ENCODE measurements at regions not wholly inside any gene's neighbourhood (a gene's known extent, or its start where the extent isn't known, plus 50 kb on each side); places are given as distances from the start of the nearest gene placed in this dataset.
"Not testable (repeated sequence)": the region's sequence is repeated elsewhere in the genome, so short reads cannot be mapped to it uniquely, and the experiment has no call there.

- no peak overlapping the region for H3K4me3 ChIP-seq
- no peak overlapping the region for H3K27ac ChIP-seq
Observed at GRCh38 chr9:87181670-87182069, 234.4 kb upstream of the GAS1 start.

- no peak overlapping the region for H3K4me3 ChIP-seq
Observed at GRCh38 chr9:87184956-87185642, 237.8 kb upstream of the GAS1 start.

GRCh38 chr9:87187656-87188055 is 240.3 kb upstream of the GAS1 start:
- Histone ChIP-seq H3K27ac (no peak overlapping the region), H3K4me3 (no peak overlapping the region)

More at GRCh38 chr9:87184956-87185642, 237.8 kb upstream of the GAS1 start:
- H3K27ac ChIP-seq = no peak overlapping the region

GRCh38 chr9:87189006-87189405 is 241.7 kb upstream of the GAS1 start:
- Histone ChIP-seq H3K27ac (no peak overlapping the region), H3K4me3 (no peak overlapping the region)

DNA sequence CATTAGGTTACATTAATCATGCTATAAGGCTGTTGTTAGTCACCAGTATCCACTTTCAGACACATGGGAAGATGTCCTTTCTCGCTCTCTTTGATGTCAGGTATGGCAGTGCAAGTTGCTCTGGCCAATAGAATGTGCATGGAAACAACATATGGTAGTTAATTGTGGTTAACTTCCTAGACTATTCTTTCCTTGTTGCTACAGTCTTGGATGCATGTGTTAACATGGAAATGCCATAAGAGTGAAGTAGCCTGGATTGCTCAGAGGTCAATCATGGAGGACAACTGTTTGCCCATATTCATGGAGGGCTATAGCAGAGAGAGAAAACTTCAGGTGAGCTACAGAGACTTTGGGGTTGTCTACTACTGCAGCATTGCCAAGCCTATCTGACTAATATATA is 245.8 kb upstream of the GAS1 start:
- H3K4me3 ChIP-seq = no peak overlapping the region
- H3K27ac ChIP-seq = peak overlapping the region in 4 of 21 experiments; percentile 15 to 76 (median 28)

GRCh38 chr9:87193925-87194868 is 246.9 kb upstream of the GAS1 start:
- H3K27ac ChIP-seq = peak overlapping the region in 12 of 21 experiments; percentile 2 to 76 (median 37)
- H3K4me3 ChIP-seq = no peak overlapping the region

GRCh38 chr9:87195306-87195705 is 248.0 kb upstream of the GAS1 start:
- Histone ChIP-seq H3K4me3 (no peak overlapping the region), H3K27ac (peak overlapping the region in 4 of 21 experiments; percentile 33 to 76 (median 50))

DNA sequence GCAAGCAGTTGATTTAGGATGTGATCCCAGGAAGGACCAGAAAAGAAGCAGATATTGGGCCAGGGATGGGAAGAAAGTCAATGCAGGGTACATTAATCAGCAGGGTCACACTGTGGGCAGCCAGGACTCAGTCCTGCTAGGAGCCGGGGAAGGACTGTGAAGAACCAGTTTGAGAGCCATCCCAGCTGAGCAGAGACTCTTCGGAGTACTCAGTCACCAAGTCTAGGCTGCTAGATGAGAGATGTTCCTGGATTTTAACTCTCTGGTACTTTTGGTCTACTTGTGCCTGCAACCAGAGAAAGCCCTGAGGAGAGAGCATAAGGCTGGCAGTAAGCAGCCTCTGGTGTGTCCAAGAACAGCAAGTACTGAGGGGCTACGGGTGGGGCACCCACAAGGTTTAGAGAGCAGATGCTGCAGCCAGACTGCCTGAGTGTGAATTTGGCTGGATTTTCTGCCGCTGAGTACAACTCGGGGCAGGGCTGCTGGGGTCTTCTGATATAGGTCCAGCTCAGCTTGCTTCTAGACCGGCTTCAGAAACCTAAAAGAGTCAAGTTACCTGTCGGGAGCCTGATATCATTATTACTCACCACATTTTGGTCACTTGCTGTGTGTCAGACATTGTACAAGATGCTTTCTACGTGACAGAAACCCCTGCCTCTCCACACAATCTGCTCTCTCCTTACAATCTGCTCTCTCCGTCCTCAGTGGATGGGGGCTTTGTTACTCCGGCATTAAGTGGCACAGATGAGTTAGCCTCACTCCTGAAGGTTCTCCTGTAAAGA is 250.2 kb upstream of the GAS1 start:
- H3K4me3 ChIP-seq = no peak overlapping the region
- H3K27ac ChIP-seq = peak overlapping the region in 8 of 21 experiments; percentile 1 to 64 (median 34)

- Histone ChIP-seq H3K27ac (peak overlapping the region in 9 of 21 experiments; percentile 3 to 64 (median 51)), H3K4me3 (no peak overlapping the region)
Observed at GRCh38 chr9:87198716-87199115, 251.4 kb upstream of the GAS1 start.

GRCh38 chr9:87199278-87199677 is 252.0 kb upstream of the GAS1 start:
- H3K4me3 ChIP-seq = no peak overlapping the region
- H3K27ac ChIP-seq = peak overlapping the region in 4 of 21 experiments; percentile 3 to 54 (median 38)

DNA sequence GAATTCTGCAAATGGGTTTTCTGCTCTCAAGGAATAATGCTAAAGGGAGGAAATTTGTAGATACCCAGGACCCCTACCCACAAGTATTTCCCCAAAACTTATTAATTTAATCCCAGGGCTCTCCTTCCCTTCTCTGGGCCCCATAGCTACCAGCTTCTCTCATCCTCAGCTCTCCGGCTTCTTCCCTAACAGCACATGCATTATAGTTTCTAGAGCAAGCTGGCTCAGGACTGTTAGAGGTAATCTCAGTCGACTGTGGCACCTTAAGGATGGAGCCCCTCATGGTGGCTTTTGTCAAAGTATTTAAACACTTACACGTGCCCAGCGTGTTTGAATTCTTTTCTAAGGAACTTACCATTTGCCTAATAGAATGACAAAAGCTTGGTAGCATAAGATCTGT is 252.5 kb upstream of the GAS1 start:
- H3K27ac ChIP-seq = peak overlapping the region in 2 of 21 experiments; percentile 26

GRCh38 chr9:87201351-87201751 is 254.0 kb upstream of the GAS1 start:
- H3K4me3 ChIP-seq = no peak overlapping the region
- peak overlapping the region in 1 of 21 experiments; percentile 30 for H3K27ac ChIP-seq

More for the DNA sequence above, 252.5 kb upstream of the GAS1 start:
- no peak overlapping the region for H3K4me3 ChIP-seq

DNA sequence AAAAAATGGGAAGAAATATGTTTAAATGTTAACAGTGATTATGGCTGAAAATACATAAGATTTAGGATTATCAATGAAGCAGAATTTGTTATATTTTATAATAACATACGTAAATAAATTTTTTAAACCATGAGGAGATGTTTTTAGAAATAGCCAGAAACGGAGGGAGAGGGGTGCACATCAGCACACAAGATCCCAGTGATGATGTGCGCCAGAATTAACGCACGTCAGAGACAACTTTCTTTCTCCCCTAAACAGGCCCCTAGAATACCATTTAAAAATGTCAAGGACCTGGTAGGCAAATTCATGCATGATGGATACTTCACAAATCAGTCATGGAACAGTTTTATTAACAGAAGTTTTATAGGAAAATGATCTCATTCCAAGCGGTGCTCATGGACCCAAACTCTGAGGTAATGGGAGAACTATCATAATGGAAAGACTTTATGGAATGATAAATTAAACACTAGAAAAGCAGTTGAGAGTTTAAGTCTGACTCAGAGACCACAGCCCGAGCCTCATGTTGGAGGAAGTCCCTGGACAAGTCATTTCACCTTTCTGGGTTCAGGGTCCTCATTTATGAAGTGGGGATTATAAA is 258.9 kb upstream of the GAS1 start:
- Histone ChIP-seq H3K4me3 (no peak overlapping the region), H3K27ac (no peak overlapping the region)

- not testable (repeated sequence) for H3K27ac ChIP-seq, H3K4me3 ChIP-seq
Observed at GRCh38 chr9:87210658-87211057, 263.4 kb upstream of the GAS1 start.

DNA sequence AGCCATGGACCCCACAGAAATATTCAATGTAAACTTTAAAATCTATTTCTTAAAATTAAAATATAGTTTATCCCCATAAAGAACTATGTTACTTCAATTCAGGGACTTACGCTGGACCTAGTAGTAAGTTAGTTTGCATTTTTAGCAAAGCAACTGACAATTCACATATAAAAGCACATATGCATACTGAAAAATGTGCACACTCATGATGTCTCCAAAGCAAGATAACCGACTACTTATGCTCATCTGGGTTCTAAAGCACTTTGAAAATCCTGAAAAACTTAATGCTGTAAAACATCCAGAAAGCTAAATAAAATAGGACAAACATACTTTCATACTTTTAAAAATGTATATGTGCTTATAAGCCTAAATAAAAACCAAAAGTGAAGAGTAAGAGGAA is 264.4 kb upstream of the GAS1 start:
- no peak overlapping the region for H3K27ac ChIP-seq
- no peak overlapping the region for H3K4me3 ChIP-seq

GRCh38 chr9:87212605-87213021 is 265.3 kb upstream of the GAS1 start:
- Histone ChIP-seq H3K4me3 (no peak overlapping the region), H3K27ac (no peak overlapping the region)

DNA sequence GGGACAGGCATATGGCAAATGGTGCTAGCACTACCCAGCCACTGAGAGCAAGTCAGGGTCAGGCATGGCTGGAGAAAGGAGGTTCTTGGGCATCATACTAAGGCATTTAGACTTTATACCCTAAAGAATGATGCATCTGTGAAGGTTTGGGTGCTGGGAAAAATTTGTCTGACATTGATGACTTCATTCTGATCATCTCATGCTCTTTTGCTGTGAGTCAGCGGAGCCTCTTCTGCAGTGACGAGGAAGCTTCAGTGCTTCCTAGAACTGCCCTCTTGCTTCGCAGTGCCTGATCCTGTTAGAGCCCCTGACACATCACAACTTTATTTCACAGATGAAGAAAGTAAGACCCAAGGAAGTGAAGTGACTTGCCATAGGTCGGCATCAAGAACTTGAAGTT is 266.6 kb upstream of the GAS1 start:
- H3K27ac ChIP-seq = no peak overlapping the region
- no peak overlapping the region for H3K4me3 ChIP-seq

DNA sequence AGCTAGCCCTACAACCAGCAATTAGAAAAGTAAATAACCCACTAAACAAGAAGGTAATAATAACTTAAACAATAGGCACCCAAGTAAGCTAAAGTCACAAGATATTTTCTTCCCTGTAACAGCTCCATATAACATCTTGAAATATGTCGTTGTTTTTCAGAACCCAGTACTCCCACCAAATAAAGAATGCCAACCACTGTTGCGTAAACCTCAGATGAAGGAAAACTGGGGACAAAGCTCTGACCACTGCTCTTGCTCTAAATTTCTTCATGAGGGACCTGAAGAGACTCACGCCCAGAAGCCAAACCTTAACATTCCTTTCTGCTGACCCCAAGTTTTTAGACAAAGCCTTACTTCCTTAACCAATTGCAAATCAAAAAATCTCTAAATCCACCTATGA is 267.7 kb upstream of the GAS1 start:
- Histone ChIP-seq H3K4me3 (no peak overlapping the region), H3K27ac (no peak overlapping the region)

GRCh38 chr9:87216036-87216435 is 268.7 kb upstream of the GAS1 start:
- H3K27ac ChIP-seq = no peak overlapping the region
- no peak overlapping the region for H3K4me3 ChIP-seq
